OCI-LY7 (cell line): ENCODE measurements at regions not wholly inside any gene's neighbourhood (a gene's known extent, or its start where the extent isn't known, plus 50 kb on each side); places are given as distances from the start of the nearest gene placed in this dataset.

Experiments used
- BruUV-seq: library from RNA; stranded (reverse); fragments of 400-500 nt; replicated peaks from 2 replicates; lab custom pipeline; 2021; lab: Mats Ljungman, UMichigan
- CTCF ChIA-PET: fragments of 300-600 bp; sonication (Branson Sonifier 250); formaldehyde crosslinking; loops from one replicate; lab custom pipeline; 2022; ENCODE audit warnings: antibody characterized with exemption; ENCODE audit not compliant: unreplicated experiment; lab: Charles Lee
- POLR2A ChIA-PET: fragments of 300-600 bp; sonication (Branson Sonifier 250); formaldehyde crosslinking; loops from one replicate; lab custom pipeline; 2022; ENCODE audit warnings: antibody characterized with exemption; lab: Charles Lee
- DNase-seq: peaks from one replicate; pipeline ENCODE4 v3.0.0-alpha.2; 2015; ENCODE audit warnings: low spot score
- H2AFZ ChIP-seq: fragments of 200-600 bp; sonication (generic), shearing (Covaris generic); 2 replicates; pipeline ENCODE4 v1.6.1; 2014; ENCODE audit warnings: mild to moderate bottlenecking, antibody characterized with exemption, low read length, moderate library complexity
- H3K27ac ChIP-seq: fragments of 200-600 bp; sonication (generic); 2 replicates; pipeline ENCODE4 v1.5.1; 2014; ENCODE audit warnings: mixed run types, low read depth, mild to moderate bottlenecking, moderate library complexity, low read length, inconsistent platforms; ENCODE audit not compliant: poor library complexity, severe bottlenecking
- H3K36me3 ChIP-seq: fragments of 200-600 bp; sonication (generic); 2 replicates; pipeline ENCODE4 v1.6.1; 2014; ENCODE audit warnings: mild to moderate bottlenecking, antibody characterized with exemption, low read length, moderate library complexity, mixed read lengths; ENCODE audit not compliant: insufficient read depth
- H3K4me1 ChIP-seq: fragments of 200-600 bp; sonication (generic); 2 replicates; pipeline ENCODE4 v1.5.1; 2014; ENCODE audit warnings: mild to moderate bottlenecking, low read length; ENCODE audit not compliant: insufficient read depth, poor library complexity, severe bottlenecking
- H3K4me2 ChIP-seq: fragments of 200-600 bp; sonication (generic); 2 replicates; pipeline ENCODE4 v1.6.1; 2014; ENCODE audit warnings: mild to moderate bottlenecking, low read length
- H3K4me3 ChIP-seq: fragments of 200-600 bp; sonication (generic); 2 replicates; pipeline ENCODE4 v1.5.1; 2014; ENCODE audit warnings: mild to moderate bottlenecking, low read depth, low read length; ENCODE audit not compliant: poor library complexity, severe bottlenecking
- H3K79me2 ChIP-seq: fragments of 200-600 bp; sonication (generic); 2 replicates; pipeline ENCODE4 v1.6.1; 2016; ENCODE audit warnings: low read depth, mild to moderate bottlenecking, low read length, moderate library complexity, mixed read lengths; ENCODE audit not compliant: insufficient read depth
- H3K9me2 ChIP-seq: fragments of 200-600 bp; sonication (generic); 2 replicates; pipeline ENCODE4 v1.6.1; 2016; ENCODE audit warnings: mild to moderate bottlenecking, low read length, mixed read lengths; ENCODE audit not compliant: insufficient read depth
- H3K9me3 ChIP-seq: fragments of 200-600 bp; sonication (generic); 2 replicates; pipeline ENCODE4 v1.6.1; 2014; ENCODE audit warnings: mild to moderate bottlenecking, mixed run types, low read length, mixed read lengths
- H4K20me1 ChIP-seq: fragments of 200-600 bp; sonication (generic); 2 replicates; pipeline ENCODE4 v1.6.1; 2014; ENCODE audit warnings: mild to moderate bottlenecking, antibody characterized with exemption, low read length, moderate library complexity, mixed read lengths; ENCODE audit not compliant: insufficient read depth
- CTCF ChIP-seq: fragments of 200-600 bp; sonication (generic); conservative IDR thresholded peaks from 2 replicates; pipeline ENCODE4 v1.5.1; 2014; ENCODE audit warnings: mild to moderate bottlenecking, antibody characterized with exemption, low read length, moderate library complexity, mixed read lengths
- EZH2phosphoT487 ChIP-seq: fragments of 200-600 bp; sonication (generic); IDR thresholded peaks from 2 replicates; pipeline ENCODE4 v1.6.1; 2018; ENCODE audit warnings: low read depth, borderline replicate concordance, mild to moderate bottlenecking, mixed run types, antibody characterized with exemption, low read length, moderate library complexity, mixed read lengths
- intact Hi-C: fragments of 100-400 bp; cut with micrococcal nuclease; formaldehyde crosslinking; loops from one replicate; pipeline ENCODE4 v1.10.0; 2022; ENCODE audit not compliant: unreplicated experiment

- H3K9me2 ChIP-seq, result no peaks in the 10 kb centered on the region
- no peaks in the 10 kb centered on the region for H4K20me1 ChIP-seq
- H3K79me2 ChIP-seq, result no peaks in the 10 kb centered on the region
- no peak overlapping the region for H3K27ac ChIP-seq
- intact Hi-C loops, result no loop called here
- TF ChIP-seq EZH2phosphoT487, result no peak
- TF ChIP-seq CTCF, result no peak
- POLR2A ChIA-PET, result interaction anchor here (0.9 kb wide), 1 partner anchor 18 kb away, joined by 3 read pairs; no protein-coding TSS in a partner anchor
- no peak for DNase-seq
- H3K4me1 ChIP-seq, result no peaks in the 10 kb centered on the region
- CTCF ChIA-PET, result no interaction called here
- no peak overlapping the region for H3K4me3 ChIP-seq
- no peaks in the 10 kb centered on the region for H3K36me3 ChIP-seq
- BruUV-seq, result no TSS peak
- no peaks in the 10 kb centered on the region for H3K9me3 ChIP-seq
- no peak overlapping the region for H3K4me2 ChIP-seq
- no peak overlapping the region for H2AFZ ChIP-seq
Observed at GRCh38 chr6:126112171-126112632, 125.9 kb downstream of the TRMT11 start.

GRCh38 chr6:126113261-126113660 is 126.9 kb downstream of the TRMT11 start:
- H3K27ac ChIP-seq, result no peak overlapping the region
- intact Hi-C loops, result no loop called here
- H3K9me3 ChIP-seq, result no peaks in the 10 kb centered on the region
- ChIA-PET POLR2A (no interaction called here), CTCF (no interaction called here)
- TF ChIP-seq EZH2phosphoT487 (no peak), CTCF (no peak)
- H3K4me2 ChIP-seq, result no peak overlapping the region
- no peaks in the 10 kb centered on the region for H3K9me2 ChIP-seq
- no peak for DNase-seq
- H3K4me1 ChIP-seq, result no peaks in the 10 kb centered on the region
- H4K20me1 ChIP-seq, result no peaks in the 10 kb centered on the region
- H3K79me2 ChIP-seq, result no peaks in the 10 kb centered on the region
- no peak overlapping the region for H2AFZ ChIP-seq
- no peak overlapping the region for H3K4me3 ChIP-seq
- BruUV-seq, result no TSS peak
- no peaks in the 10 kb centered on the region for H3K36me3 ChIP-seq

- no peaks in the 10 kb centered on the region for H3K9me2 ChIP-seq
- TF ChIP-seq EZH2phosphoT487, result no peak
- TF ChIP-seq CTCF, result no peak
- BruUV-seq, result no TSS peak
- no peaks in the 10 kb centered on the region for H4K20me1 ChIP-seq
- H3K4me3 ChIP-seq, result no peak overlapping the region
- H3K9me3 ChIP-seq, result no peaks in the 10 kb centered on the region
- no peak overlapping the region for H2AFZ ChIP-seq
- intact Hi-C loops, result no loop called here
- no peak overlapping the region for H3K4me2 ChIP-seq
- H3K4me1 ChIP-seq, result no peaks in the 10 kb centered on the region
- DNase-seq, result no peak
- H3K36me3 ChIP-seq, result no peaks in the 10 kb centered on the region
- CTCF ChIA-PET, result no interaction called here
- H3K79me2 ChIP-seq, result no peaks in the 10 kb centered on the region
- POLR2A ChIA-PET, result no interaction called here
- no peak overlapping the region for H3K27ac ChIP-seq
Observed at GRCh38 chr6:126117251-126117650, 130.9 kb downstream of the TRMT11 start.
